Endothelial cell of umbilical vein (primary cell): ENCODE measurements at regions not wholly inside any gene's neighbourhood (a gene's known extent, or its start where the extent isn't known, plus 50 kb on each side); places are given as distances from the start of the nearest gene placed in this dataset.

ENCODE experiments used
- BruUV-seq: library from RNA; stranded (reverse); fragments of 400-500 nt; replicated peaks from 2 replicates; lab custom pipeline; 2021; lab: Mats Ljungman, UMichigan
- CTCF ChIA-PET: fragments of 300-600, 350-600 bp; sonication (Branson Sonifier 250); formaldehyde crosslinking; loops from one replicate; lab custom pipeline; 2021; ENCODE audit warnings: antibody characterized with exemption, inconsistent platforms; lab: Charles Lee
- POLR2A ChIA-PET: fragments of 300-600, 350-600 bp; sonication (Branson Sonifier 250); formaldehyde crosslinking; loops from one replicate; lab custom pipeline; 2021; ENCODE audit warnings: antibody characterized with exemption, inconsistent platforms; lab: Charles Lee
- DNase-seq: peaks from one replicate; pipeline ENCODE4 v3.0.0-alpha.2; 2011; ENCODE audit warnings: low read depth, low spot score
- FAIRE-seq: peaks from 2 replicates; lab custom pipeline; 2011; peaks lifted over from hg19 to GRCh38; lab: Jason Lieb, UNC
- H2AFZ ChIP-seq: 2 replicates; pipeline ENCODE4 v1.6.0; 2012; ENCODE audit warnings: low read depth, low read length, control low read depth, inconsistent platforms
- H3K27ac ChIP-seq: 2 replicates; pipeline ENCODE4 v1.5.1; 2011; ENCODE audit warnings: low read depth, mild to moderate bottlenecking, control low read depth, low read length, moderate library complexity; ENCODE audit not compliant: insufficient read depth
- H3K27me3 ChIP-seq, 2 experiments: 2 replicates each; pipeline versions ENCODE4 v1.6.0 to v1.6.1; 2011; ENCODE audit warnings: low read length in 2 of 2, mixed read lengths in 1 of 2; ENCODE audit not compliant: control insufficient read depth in 2 of 2, insufficient read depth in 2 of 2
- H3K36me3 ChIP-seq, 2 experiments: 2 replicates in 1 of 2; 3 replicates in 1 of 2; pipeline ENCODE4 v1.5.1; 2011; ENCODE audit warnings: low read length in 2 of 2, mild to moderate bottlenecking in 1 of 2, moderate library complexity in 1 of 2; ENCODE audit not compliant: control insufficient read depth in 2 of 2, insufficient read depth in 2 of 2; ENCODE audit errors: extremely low read depth in 1 of 2
- H3K4me1 ChIP-seq: 3 replicates; pipeline ENCODE4 v1.5.1; 2011; ENCODE audit warnings: mild to moderate bottlenecking, low read length; ENCODE audit not compliant: control insufficient read depth, insufficient read depth; ENCODE audit errors: extremely low read depth
- H3K4me2 ChIP-seq: 2 replicates; pipeline ENCODE4 v1.6.1; 2011; ENCODE audit warnings: low read length, control low read depth, mixed read lengths; ENCODE audit not compliant: insufficient read depth
- H3K4me3 ChIP-seq, 3 experiments: fragments of 200-600 bp in 1 of 3; sonication (generic), shearing (Covaris generic) in 1 of 3; replicated peaks in 1 of 3; 2 replicates each; pipeline ENCODE4 v1.5.1; 2011 to 2016; ENCODE audit warnings: control low read depth in 3 of 3, low read length in 3 of 3, mild to moderate bottlenecking in 2 of 3, inconsistent platforms in 1 of 3, low read depth in 1 of 3, moderate library complexity in 1 of 3; ENCODE audit not compliant: insufficient read depth in 1 of 3
- H3K79me2 ChIP-seq: 2 replicates; pipeline ENCODE4 v1.6.0; 2012; ENCODE audit warnings: low read length, inconsistent platforms; ENCODE audit not compliant: control insufficient read depth, insufficient read depth
- H3K9ac ChIP-seq: replicated peaks from 2 replicates; pipeline ENCODE3; 2011; ENCODE audit warnings: low read length, control low read depth; ENCODE audit not compliant: insufficient read depth; ENCODE audit errors: extremely low read depth
- H3K9me1 ChIP-seq: replicated peaks from 3 replicates; pipeline ENCODE4 v1.6.0; 2011; ENCODE audit warnings: mild to moderate bottlenecking, low read length; ENCODE audit not compliant: control insufficient read depth, insufficient read depth; ENCODE audit errors: extremely low read depth
- H3K9me3 ChIP-seq: replicated peaks from 2 replicates; pipeline ENCODE4 v1.5.1; 2012; ENCODE audit warnings: low read length, inconsistent platforms; ENCODE audit not compliant: control insufficient read depth, insufficient read depth
- H4K20me1 ChIP-seq: replicated peaks from 2 replicates; pipeline ENCODE3; 2011; ENCODE audit warnings: mild to moderate bottlenecking, low read length; ENCODE audit not compliant: control insufficient read depth, insufficient read depth; ENCODE audit errors: extremely low read depth
- EZH2 ChIP-seq: IDR thresholded peaks from 2 replicates; pipeline ENCODE4 v1.6.1; 2012; ENCODE audit warnings: borderline replicate concordance, low read depth, mild to moderate bottlenecking, moderate library complexity, low read length, inconsistent platforms; ENCODE audit not compliant: severe bottlenecking
- FOS ChIP-seq: IDR thresholded peaks from 2 replicates; pipeline ENCODE4 v1.6.1; 2011; ENCODE audit warnings: mild to moderate bottlenecking, low read length, moderate library complexity, borderline replicate concordance; ENCODE audit not compliant: insufficient read depth
- GATA2 ChIP-seq: IDR thresholded peaks from 2 replicates; pipeline ENCODE4 v1.7.0; 2011; ENCODE audit warnings: low read depth, mild to moderate bottlenecking, moderate library complexity, mixed read lengths, low read length; ENCODE audit not compliant: insufficient read length, insufficient read depth
- JUN ChIP-seq: IDR thresholded peaks from 2 replicates; pipeline ENCODE4 v1.6.1; 2011; ENCODE audit warnings: borderline replicate concordance, low read depth; ENCODE audit not compliant: insufficient read length, insufficient read depth
- POLR2A ChIP-seq: IDR thresholded peaks from 2 replicates; pipeline ENCODE4 v1.6.1; 2012; ENCODE audit warnings: low read depth, mild to moderate bottlenecking, control low read depth, low read length
- POLR2AphosphoS5 ChIP-seq: IDR thresholded peaks from 2 replicates; pipeline ENCODE4 v1.6.1; 2012; ENCODE audit warnings: low read depth, mild to moderate bottlenecking, control low read depth, low read length, moderate library complexity; ENCODE audit not compliant: insufficient read depth
- dilution Hi-C: fragments of 300-500 bp; cut with MboI; formaldehyde crosslinking; loops from one replicate; pipeline ENCODE4 v1.15.0; 2019; ENCODE audit warnings: low sequenced_read_pairs; ENCODE audit not compliant: extremely low pct_ligation_motif_present
- intact Hi-C: fragments of 100-400 bp; cut with micrococcal nuclease; formaldehyde crosslinking; loops from one replicate; pipeline ENCODE4 v1.10.0; 2022
- TF ChIP-seq, protein P1 (sequence below): IDR thresholded peaks from 2 replicates; pipeline ENCODE4 v1.6.1; 2011; ENCODE audit not compliant: insufficient read depth, insufficient read length
- TF ChIP-seq, protein P2 (sequence below), 2 donors: IDR thresholded peaks; 1 replicate in 1 of 2; 2 replicates in 1 of 2; pipeline ENCODE4 v1.5.1; 2011; ENCODE audit warnings: low read length in 2 of 2, mild to moderate bottlenecking in 2 of 2, moderate library complexity in 2 of 2, control low read depth in 1 of 2, inconsistent platforms in 1 of 2, low read depth in 1 of 2; ENCODE audit not compliant: insufficient read depth in 1 of 2; ENCODE audit errors: extremely low read depth in 1 of 2

DNA sequence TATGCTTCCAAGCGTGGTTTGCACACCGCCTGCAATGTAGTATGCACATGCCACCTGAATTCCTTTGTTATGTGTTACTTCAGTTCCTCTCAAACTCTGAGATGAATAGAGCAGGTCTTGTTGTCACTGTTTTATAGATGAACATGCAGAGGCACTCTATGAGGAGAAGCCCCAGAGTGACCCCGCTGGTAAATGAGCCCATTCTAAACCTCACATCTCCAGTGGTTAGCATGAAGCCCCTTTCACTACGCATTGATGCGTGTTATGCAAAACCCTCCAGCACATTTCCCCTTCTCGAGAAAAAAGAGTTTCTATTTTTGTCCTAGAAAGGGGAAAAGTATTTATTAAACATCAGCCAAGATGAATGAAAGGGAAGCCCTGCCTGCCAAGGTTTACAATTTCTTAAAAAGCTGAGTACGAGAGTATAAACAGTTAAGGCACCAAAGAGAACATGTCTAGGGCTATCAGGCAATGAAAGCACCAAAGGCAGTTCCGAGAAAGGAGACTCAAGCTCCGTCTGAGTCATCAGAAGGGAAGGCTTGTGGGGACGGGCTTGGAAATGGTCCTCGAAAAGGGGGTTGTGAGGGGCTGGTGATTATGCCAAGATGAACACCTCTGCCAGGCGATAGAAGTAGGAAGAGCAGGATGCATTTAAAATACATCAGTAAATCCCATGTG, 58.7 kb upstream of the PFKP start:
- no TSS peak for BruUV-seq
- H3K27me3 ChIP-seq: peaks cover 0 to 4% of the 10 kb centered on the region in 2 experiments
- H3K27ac ChIP-seq: no peak overlapping the region
- TF ChIP-seq FOS (no peak), GATA2 (no peak), EZH2 (no peak), POLR2A (no peak), JUN (no peak), POLR2AphosphoS5 (no peak)
- TF ChIP-seq, protein P1, sequence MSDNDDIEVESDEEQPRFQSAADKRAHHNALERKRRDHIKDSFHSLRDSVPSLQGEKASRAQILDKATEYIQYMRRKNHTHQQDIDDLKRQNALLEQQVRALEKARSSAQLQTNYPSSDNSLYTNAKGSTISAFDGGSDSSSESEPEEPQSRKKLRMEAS: no peak
- TF ChIP-seq, protein P2, sequence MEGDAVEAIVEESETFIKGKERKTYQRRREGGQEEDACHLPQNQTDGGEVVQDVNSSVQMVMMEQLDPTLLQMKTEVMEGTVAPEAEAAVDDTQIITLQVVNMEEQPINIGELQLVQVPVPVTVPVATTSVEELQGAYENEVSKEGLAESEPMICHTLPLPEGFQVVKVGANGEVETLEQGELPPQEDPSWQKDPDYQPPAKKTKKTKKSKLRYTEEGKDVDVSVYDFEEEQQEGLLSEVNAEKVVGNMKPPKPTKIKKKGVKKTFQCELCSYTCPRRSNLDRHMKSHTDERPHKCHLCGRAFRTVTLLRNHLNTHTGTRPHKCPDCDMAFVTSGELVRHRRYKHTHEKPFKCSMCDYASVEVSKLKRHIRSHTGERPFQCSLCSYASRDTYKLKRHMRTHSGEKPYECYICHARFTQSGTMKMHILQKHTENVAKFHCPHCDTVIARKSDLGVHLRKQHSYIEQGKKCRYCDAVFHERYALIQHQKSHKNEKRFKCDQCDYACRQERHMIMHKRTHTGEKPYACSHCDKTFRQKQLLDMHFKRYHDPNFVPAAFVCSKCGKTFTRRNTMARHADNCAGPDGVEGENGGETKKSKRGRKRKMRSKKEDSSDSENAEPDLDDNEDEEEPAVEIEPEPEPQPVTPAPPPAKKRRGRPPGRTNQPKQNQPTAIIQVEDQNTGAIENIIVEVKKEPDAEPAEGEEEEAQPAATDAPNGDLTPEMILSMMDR (IDR thresholded peaks at IDR 0.05; ENCODE audit: extremely low read depth in 1 of 2, insufficient read depth in 1 of 2, low read depth in 1 of 2, low read length in 2 of 2): no peak
- H3K9ac ChIP-seq: no peak overlapping the region
- H3K9me3 ChIP-seq: no peaks in the 10 kb centered on the region
- no peaks in the 10 kb centered on the region for H3K9me1 ChIP-seq
- no peak for DNase-seq
- no peak for FAIRE-seq
- H3K4me2 ChIP-seq: no peak overlapping the region
- no peaks in the 10 kb centered on the region for H3K4me1 ChIP-seq
- no peaks in the 10 kb centered on the region for H3K79me2 ChIP-seq
- intact Hi-C loops: no loop called here
- ChIA-PET POLR2A (no interaction called here), CTCF (no interaction called here)
- dilution Hi-C loops: no loop called here
- H2AFZ ChIP-seq: no peak overlapping the region
- H3K36me3 ChIP-seq: no peaks in the 10 kb centered on the region
- H3K4me3 ChIP-seq: no peak overlapping the region
- no peaks in the 10 kb centered on the region for H4K20me1 ChIP-seq
